ENCODE measurements at regions not wholly inside any gene's neighbourhood (a gene's known extent, or its start where the extent isn't known, plus 50 kb on each side); places are given as distances from the start of the nearest gene placed in this dataset.
"Not testable (repeated sequence)": the region's sequence is repeated elsewhere in the genome, so short reads cannot be mapped to it uniquely, and the experiment has no call there.

DNA sequence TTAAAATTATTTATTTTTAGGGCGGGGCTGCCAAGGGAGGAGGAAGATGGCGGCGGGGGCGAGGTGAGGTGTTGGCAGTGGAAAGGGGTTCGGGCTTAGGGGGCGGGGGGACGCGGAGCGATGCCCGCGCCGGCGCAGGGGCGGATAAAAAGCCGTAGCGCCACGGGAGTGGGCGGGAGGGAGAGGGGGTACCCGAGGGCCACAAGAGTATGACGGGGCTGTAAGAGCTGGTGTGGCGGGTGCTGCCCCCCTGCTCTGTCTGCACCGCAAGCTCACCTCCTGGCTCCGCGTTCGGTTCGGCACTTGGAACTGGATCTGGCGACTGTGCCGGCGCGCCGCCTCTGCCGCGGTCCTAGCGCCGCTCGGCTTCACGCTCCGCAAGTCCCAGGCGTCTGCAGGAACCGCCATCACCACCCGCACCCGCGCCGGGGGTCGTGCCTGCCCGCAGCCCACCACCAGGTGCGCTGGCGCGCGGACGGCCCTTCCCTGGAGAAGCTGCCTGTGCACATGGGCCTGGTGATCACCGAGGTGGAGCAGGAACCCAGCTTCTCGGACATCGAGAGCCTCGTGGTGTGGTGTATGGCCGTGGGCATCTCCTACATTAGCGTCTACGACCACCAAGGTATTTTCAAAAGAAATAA, 265.2 kb upstream of the SGCG start:
- DNase-seq: peak; percentile 40 to 82
- Histone ChIP-seq H3K27me3 (peaks cover 0 to 13% (median 3%) of the 10 kb centered on the region in 3 donors), H3K4me1 (peaks cover 0 to 15% (median 14%) of the 10 kb centered on the region in 4 donors), H3K27ac (peak overlapping the region in 3 of 5 donors; percentile 14 to 53 (median 42)), H3K36me3 (no peaks in the 10 kb centered on the region), H3K9me3 (no peaks in the 10 kb centered on the region), H3K4me3 (peak overlapping the region; percentile 52 to 71 (median 66))
- WGBS, 5 donors: 0 to 5% (median 3%) methylated on average over 27 to 58 of the region's 58 CpGs
- TF ChIP-seq POLR2A (IDR thresholded peaks at IDR 0.05): no peak
- no peak for TF ChIP-seq POLR2AphosphoS5 (IDR thresholded peaks at IDR 0.05)
- TF ChIP-seq, protein P1, sequence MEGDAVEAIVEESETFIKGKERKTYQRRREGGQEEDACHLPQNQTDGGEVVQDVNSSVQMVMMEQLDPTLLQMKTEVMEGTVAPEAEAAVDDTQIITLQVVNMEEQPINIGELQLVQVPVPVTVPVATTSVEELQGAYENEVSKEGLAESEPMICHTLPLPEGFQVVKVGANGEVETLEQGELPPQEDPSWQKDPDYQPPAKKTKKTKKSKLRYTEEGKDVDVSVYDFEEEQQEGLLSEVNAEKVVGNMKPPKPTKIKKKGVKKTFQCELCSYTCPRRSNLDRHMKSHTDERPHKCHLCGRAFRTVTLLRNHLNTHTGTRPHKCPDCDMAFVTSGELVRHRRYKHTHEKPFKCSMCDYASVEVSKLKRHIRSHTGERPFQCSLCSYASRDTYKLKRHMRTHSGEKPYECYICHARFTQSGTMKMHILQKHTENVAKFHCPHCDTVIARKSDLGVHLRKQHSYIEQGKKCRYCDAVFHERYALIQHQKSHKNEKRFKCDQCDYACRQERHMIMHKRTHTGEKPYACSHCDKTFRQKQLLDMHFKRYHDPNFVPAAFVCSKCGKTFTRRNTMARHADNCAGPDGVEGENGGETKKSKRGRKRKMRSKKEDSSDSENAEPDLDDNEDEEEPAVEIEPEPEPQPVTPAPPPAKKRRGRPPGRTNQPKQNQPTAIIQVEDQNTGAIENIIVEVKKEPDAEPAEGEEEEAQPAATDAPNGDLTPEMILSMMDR (IDR thresholded peaks at IDR 0.05): no peak
- TF ChIP-seq EP300 (IDR thresholded peaks at IDR 0.05): no peak
- intact Hi-C loops (cut with DNase I; ENCODE audit: low total_unique reads): no loop called here

DNA sequence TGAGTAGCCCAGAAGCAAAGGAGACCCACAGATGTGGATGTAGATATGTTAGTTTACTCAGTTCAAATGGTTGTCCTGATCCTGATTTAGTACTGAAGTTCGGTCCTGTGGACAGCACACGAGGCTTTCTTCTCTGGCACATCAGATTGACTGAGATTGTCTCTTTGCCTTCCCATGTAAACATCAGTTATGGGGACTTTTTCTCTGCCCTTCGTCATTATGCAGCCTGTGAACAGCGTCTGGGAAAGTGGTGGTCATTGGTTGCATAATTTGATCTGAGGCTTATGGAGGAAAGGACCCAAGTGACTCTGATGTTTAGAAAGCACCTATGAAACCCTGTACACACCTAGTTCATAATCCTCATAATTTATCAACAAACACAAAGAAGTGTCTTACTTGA, 264.5 kb upstream of the SGCG start:
- H3K36me3 ChIP-seq, DNase-seq: not testable (repeated sequence)
- WGBS, 5 donors: 46 to 58% (median 49%) methylated on average over 4 of the region's 4 CpGs

DNA sequence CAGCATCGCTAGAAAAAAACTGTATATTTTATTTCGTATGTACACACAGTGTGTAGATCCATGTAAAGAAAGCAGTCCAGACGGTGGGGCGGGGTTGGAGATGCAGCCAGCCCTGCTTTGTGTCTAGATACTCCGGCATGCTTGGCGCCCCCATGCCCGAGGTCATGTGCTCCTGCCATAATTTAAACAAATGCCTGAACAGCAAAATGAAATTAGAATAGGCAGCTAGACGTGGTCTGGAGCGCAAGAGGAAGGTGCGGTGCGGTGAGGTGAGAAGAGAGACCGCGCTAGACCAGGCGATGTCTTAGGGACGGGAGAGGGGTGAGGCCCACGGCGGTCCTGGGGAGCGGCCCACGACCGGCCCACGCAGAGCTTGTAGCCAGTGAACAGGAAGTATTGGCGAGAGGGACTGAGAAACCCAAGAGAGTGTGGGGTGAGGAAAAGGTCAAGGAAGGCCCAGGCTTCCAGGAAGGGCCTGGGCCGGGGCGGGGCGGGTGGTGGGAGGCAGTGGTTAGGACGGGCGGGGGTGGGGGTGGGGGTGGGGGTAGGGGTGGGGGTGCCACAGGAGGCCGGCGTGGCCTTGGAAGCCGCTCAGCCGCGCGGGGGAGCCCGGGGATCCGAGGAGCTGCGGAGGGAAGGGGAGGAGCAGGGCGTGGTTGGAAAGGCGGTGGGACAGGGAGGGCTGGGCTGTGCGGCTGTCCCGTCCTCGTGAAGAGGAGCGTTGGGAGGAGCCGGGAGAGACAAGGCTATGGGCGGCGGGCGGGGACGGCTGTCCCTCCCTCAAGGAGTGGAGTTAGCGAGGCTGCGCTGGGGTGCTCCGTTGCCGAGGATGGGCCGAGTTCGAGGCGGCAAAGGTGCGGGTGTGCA, 254.7 kb upstream of the SGCG start:
- TF ChIP-seq POLR2A (IDR thresholded peaks at IDR 0.05): no peak
- intact Hi-C loops (cut with DNase I; ENCODE audit: low total_unique reads): no loop called here
- H3K4me3 ChIP-seq: peak overlapping the region; percentile 37 to 53 (median 48)
- peak overlapping the region in 4 of 5 donors; percentile 15 to 71 (median 49) for H3K27ac ChIP-seq
- H3K9me3 ChIP-seq: no peaks in the 10 kb centered on the region
- H3K36me3 ChIP-seq: no peaks in the 10 kb centered on the region
- peaks cover 0 to 20% (median 10%) of the 10 kb centered on the region in 3 donors for H3K27me3 ChIP-seq
- WGBS, 5 donors: 14 to 18% (median 17%) methylated on average over 36 to 55 of the region's 55 CpGs
- peak in 1 of 2 donors; percentile 82 for DNase-seq
- peaks cover 0 to 13% (median 8%) of the 10 kb centered on the region in 4 donors for H3K4me1 ChIP-seq

More for the DNA sequence above, 264.5 kb upstream of the SGCG start:
- intact Hi-C loops (cut with DNase I; ENCODE audit: low total_unique reads); H3K9me3 ChIP-seq; H3K27ac ChIP-seq; H3K4me3 ChIP-seq: not testable (repeated sequence)
- peaks cover 0 to 13% (median 3%) of the 10 kb centered on the region in 3 donors for H3K27me3 ChIP-seq
- peaks cover 0 to 15% (median 14%) of the 10 kb centered on the region in 4 donors for H3K4me1 ChIP-seq

GRCh38 chr13:22926748-22927400, 253.9 kb upstream of the SGCG start:
- H3K4me3 ChIP-seq: peak overlapping the region; percentile 37 to 53 (median 48)
- peaks cover 0 to 13% (median 8%) of the 10 kb centered on the region in 4 donors for H3K4me1 ChIP-seq
- peaks cover 0 to 20% (median 10%) of the 10 kb centered on the region in 3 donors for H3K27me3 ChIP-seq
- no peaks in the 10 kb centered on the region for H3K36me3 ChIP-seq
- intact Hi-C loops (cut with DNase I; ENCODE audit: low total_unique reads): no loop called here
- H3K27ac ChIP-seq: peak overlapping the region in 4 of 5 donors; percentile 15 to 71 (median 49)
- TF ChIP-seq, protein P1 (IDR thresholded peaks at IDR 0.05): no peak
- TF ChIP-seq POLR2A (IDR thresholded peaks at IDR 0.05) (no peak), POLR2AphosphoS5 (IDR thresholded peaks at IDR 0.05) (no peak), EP300 (IDR thresholded peaks at IDR 0.05) (no peak)
- no peak for DNase-seq
- WGBS, 5 donors: 24 to 60% (median 34%) methylated on average over 11 to 56 of the region's 56 CpGs
- no peaks in the 10 kb centered on the region for H3K9me3 ChIP-seq

DNA sequence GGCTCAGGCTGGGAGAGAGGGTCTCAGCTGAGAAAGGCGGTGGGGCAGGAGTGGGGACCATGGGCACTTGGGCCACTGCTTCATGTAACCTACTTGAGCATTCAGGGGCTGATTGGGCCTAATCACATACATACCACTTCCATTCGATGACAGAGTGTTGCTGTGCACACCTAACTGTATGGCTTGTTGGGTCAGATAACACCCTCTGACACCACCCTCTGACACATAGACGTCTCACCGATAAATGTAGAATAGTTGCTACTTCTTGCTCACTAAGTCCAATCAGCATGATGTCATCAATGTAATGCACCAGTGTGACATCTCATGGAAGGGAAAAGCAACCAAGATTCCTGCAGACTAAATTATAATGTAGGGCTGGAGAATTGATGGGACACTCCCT, 252.9 kb upstream of the SGCG start:
- H3K4me3 ChIP-seq; H3K27ac ChIP-seq; H3K9me3 ChIP-seq; DNase-seq; intact Hi-C loops (cut with DNase I; ENCODE audit: low total_unique reads); H3K36me3 ChIP-seq: not testable (repeated sequence)
- Histone ChIP-seq H3K4me1 (peaks cover 0 to 13% (median 8%) of the 10 kb centered on the region in 4 donors), H3K27me3 (peaks cover 0 to 20% (median 10%) of the 10 kb centered on the region in 3 donors)
- WGBS, 5 donors: 75 to 93% (median 84%) methylated on average over 3 to 4 of the region's 4 CpGs
